SIG-M5 treated with dmso at 0.1 percent for 504 hours (cell line): ENCODE measurements at regions not wholly inside any gene's neighbourhood (a gene's known extent, or its start where the extent isn't known, plus 50 kb on each side); places are given as distances from the start of the nearest gene placed in this dataset.
"Not testable (repeated sequence)": the region's sequence is repeated elsewhere in the genome, so short reads cannot be mapped to it uniquely, and the experiment has no call there.

Experiments used
- DNase-seq: peaks from one replicate; lab custom pipeline; 2025; ENCODE audit not compliant: unreplicated experiment; lab: John Stamatoyannopoulos, UW

- DNase-seq: no peak
Observed at GRCh38 chr12:89072294-89073026, 279.8 kb downstream of the DUSP6 start.

GRCh38 chr12:89070603-89071002, 281.7 kb downstream of the DUSP6 start:
- DNase-seq: no peak

GRCh38 chr12:89069431-89069830, 282.9 kb downstream of the DUSP6 start:
- no peak for DNase-seq

- no peak for DNase-seq
Observed at GRCh38 chr12:89067421-89068187, 284.7 kb downstream of the DUSP6 start.

DNA sequence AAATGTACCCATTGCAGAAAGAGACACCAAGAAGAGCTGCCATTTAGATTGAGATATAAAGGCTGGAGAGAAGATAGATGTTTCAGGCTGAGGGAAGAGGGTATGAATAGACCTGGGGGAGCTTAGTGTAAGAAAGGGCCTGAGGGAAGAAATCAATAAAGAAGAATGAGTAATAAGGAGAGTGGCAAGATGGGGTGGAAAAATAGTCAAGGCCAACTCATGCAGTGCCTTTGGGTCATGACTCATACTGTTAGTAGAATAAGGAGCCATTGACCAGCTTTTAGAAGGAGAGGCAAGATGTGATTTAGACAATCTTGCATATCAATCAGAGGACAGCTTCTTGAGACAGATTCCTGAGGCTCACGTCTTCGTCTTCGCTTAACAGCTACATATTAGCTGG, 287.5 kb downstream of the DUSP6 start:
- no peak for DNase-seq

- DNase-seq: no peak
Observed at GRCh38 chr12:89064151-89064550, 288.1 kb downstream of the DUSP6 start.

- DNase-seq: no peak
Observed at GRCh38 chr12:89062996-89063395, 289.3 kb downstream of the DUSP6 start.

DNA sequence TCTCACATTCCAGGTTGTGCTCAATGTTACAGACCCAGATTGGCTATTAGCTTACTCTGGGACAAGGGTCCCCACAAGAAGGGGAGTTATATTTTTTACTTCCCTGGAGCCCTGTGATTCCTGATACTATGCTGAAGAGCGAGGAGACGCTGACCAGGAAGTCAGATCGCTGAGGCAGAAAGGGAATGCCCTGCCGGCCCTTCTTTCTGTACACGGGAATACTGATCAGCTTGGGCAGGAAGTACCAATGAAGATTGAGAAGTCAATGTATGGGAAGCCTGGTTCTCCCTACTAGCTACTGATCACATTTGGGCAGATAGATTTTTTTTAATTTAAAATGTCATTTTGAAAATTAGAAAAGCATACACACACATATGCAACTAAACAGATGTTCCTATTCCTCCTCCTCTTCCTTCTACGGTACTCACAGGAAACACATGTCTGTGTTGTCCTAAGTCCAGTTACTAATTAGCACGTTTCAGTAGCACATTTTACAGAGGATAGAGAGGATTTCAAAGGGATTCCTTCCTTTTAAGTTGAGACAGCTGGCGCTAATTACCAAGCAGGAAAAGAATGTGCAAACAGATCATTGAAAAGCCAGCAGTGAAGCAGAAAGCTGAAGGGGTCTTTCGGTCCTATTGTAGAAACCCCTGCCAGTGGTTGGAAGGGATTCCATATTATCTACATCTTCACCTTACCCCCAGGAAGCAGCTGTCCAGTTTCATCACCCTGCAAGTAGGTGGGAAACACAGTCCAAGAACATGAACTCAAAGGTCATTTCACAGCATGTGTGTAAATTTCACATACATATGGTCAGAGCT, 292.4 kb downstream of the DUSP6 start:
- no peak for DNase-seq

GRCh38 chr12:89059056-89059455, 293.2 kb downstream of the DUSP6 start:
- no peak for DNase-seq

GRCh38 chr12:89058402-89058801, 293.9 kb downstream of the DUSP6 start:
- DNase-seq: no peak

DNA sequence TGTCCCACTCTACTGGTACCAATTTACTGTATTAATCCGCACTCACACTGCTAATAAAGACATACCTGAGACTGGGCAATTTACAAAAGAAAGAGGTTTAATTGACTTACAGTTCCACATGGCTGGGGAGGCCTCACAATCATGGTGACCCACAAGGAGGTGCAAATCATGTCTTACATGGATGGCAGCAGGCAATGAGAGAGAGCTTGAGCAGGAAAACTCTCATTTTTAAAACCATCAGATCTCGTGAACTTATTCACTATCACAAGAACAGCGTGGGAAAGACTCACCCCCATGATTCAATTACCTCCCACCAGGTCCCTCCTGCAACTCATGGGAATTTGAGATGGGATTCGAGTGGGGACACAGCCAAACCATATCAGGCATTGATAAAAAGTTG, 298.5 kb downstream of the DUSP6 start:
- DNase-seq: not testable (repeated sequence)

DNA sequence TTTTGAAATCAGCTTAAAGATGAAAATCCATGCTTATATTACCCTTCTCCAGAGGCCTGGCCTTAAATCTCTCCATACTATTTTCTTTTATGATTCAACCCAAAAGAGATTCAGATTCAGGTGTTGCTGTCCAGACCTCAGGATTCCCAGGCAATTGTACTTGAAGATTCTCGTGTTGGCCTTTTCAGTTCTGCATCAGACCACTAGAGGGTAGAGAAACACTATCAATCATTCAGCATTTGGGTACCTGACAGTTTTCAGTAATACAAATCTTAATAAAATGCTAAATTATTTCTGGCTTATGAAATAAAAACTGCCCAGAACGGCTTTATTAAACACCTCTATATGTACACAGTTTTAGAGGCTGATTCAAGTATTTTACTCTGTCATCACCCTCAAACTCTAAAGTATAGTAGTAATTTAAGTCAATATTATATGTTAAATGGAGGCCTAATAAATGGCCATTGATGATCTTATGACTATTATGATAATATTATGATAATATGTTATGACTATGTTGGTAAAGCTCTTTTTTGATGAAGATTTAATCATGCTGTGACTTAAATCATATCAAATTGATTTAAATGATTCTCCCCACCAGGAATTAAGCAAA, 301.1 kb downstream of the DUSP6 start:
- peak; percentile 48 for DNase-seq

- DNase-seq: no peak
Observed at GRCh38 chr12:89047856-89048418, 304.4 kb downstream of the DUSP6 start.

DNA sequence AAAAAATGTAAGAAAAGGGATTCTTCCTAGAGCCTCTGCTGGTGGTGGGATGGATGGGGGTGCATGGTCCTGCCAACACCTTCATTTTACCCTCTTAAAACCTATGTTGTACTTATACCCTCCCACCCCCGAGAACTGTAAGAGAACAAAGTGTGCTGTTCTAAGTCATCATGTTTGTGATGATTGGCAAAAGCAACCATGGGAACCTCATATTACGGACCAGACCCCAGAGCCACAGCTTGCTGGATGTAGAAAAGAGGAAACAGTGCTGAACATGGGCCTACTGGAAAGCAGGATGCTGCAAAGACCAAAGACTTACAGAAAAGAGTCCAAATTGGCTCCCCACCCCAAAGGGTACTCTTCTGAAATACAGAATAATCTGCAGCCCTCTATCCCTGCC, 311.2 kb downstream of the DUSP6 start:
- DNase-seq: no peak

DNA sequence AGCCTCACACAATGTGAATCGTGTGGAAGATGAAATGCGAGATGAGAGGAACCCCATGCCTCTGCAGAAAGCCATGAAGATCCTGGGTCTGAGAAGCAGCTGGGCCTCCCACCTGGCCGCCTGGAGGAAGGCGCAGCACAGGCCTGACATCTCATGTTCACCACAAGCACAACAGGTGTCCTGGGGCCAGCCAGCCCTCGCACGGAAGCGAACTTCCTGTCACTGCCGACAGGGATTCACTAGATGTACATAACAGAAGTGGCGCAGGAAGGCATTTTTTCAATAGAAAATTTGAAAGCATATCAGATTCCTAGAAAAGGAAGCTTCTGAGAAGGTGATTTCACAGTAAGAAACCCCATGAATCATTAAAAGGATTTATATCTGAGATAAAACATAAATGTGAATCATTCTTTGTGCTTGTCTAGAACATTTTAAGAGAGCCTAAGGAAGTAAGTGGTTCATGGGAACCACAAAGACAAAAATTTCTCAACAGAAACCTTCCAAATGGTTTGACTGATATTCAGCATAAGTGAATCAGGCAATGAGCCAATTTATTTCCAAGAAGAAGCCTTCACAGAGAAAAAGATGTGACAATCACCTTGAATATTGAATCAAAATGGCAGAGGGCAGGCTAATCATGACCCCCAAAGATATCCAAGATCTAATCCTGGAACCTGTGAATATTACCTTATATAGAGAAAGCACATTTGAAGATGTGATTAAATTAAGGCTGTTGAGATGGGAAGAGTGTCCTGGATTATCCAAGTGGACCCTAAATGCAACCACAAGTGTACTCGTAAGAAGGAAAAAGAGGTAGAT, 311.9 kb downstream of the DUSP6 start:
- DNase-seq: no peak

- no peak for DNase-seq
Observed at GRCh38 chr12:89038831-89039512, 313.3 kb downstream of the DUSP6 start.

- no peak for DNase-seq
Observed at GRCh38 chr12:89033062-89033461, 319.2 kb downstream of the DUSP6 start.

GRCh38 chr12:89029961-89030360, 322.3 kb downstream of the DUSP6 start:
- DNase-seq: no peak

GRCh38 chr12:89024580-89024979, 327.7 kb downstream of the DUSP6 start:
- DNase-seq: no peak

GRCh38 chr12:89023936-89024335, 328.4 kb downstream of the DUSP6 start:
- no peak for DNase-seq
